Breast epithelium (tissue), 3 donors: ENCODE measurements at regions not wholly inside any gene's neighbourhood (a gene's known extent, or its start where the extent isn't known, plus 50 kb on each side); places are given as distances from the start of the nearest gene placed in this dataset.

ENCODE experiments used
- CTCF ChIP-seq, 3 donors: fragments of 450-650 bp; IDR thresholded peaks; one replicate each; pipeline ENCODE4 v1.5.1; 2016 to 2017; ENCODE audit warnings: antibody characterized with exemption in 3 of 3, mild to moderate bottlenecking in 3 of 3, moderate library complexity in 3 of 3
- POLR2AphosphoS5 ChIP-seq, 3 donors: sonication (generic); formaldehyde crosslinking; IDR thresholded peaks; one replicate each; pipeline ENCODE4 v1.6.1; 2017; ENCODE audit warnings: antibody characterized with exemption in 3 of 3

GRCh38 chr9:28650327-28650726 lies 1077.0 kb upstream of the C9orf72 start:
- TF ChIP-seq POLR2AphosphoS5 (IDR thresholded peaks at IDR 0.05) (no peak), CTCF (IDR thresholded peaks at IDR 0.05) (no peak)
